T-helper 2 cell treated with Interferon-gamma antibody and Interleukin-4, amounts not matched to agents 5 μg/mL and 100 μg/mL, for 36 hours (primary cell): ENCODE measurements at regions not wholly inside any gene's neighbourhood (a gene's known extent, or its start where the extent isn't known, plus 50 kb on each side); places are given as distances from the start of the nearest gene placed in this dataset.
"Not testable (repeated sequence)": the region's sequence is repeated elsewhere in the genome, so short reads cannot be mapped to it uniquely, and the experiment has no call there.

Experiments used
- DNase-seq: peaks from one replicate; pipeline ENCODE4 v3.0.0; 2021; ENCODE audit warnings: low spot score
- H3K27ac Mint-ChIP-seq: one replicate; pipeline ENCODE4 v1.8.0; 2021; ENCODE audit warnings: mild to moderate bottlenecking, mixed read lengths
- H3K27me3 Mint-ChIP-seq: one replicate; pipeline ENCODE4 v1.8.0; 2021; ENCODE audit warnings: low read depth, mixed read lengths
- H3K36me3 Mint-ChIP-seq: one replicate; pipeline ENCODE4 v1.8.0; 2021; ENCODE audit warnings: low read depth, mixed read lengths
- H3K4me1 Mint-ChIP-seq: one replicate; pipeline ENCODE4 v1.8.0; 2021; ENCODE audit warnings: low read depth, mixed read lengths
- H3K4me3 Mint-ChIP-seq: one replicate; pipeline ENCODE4 v1.8.0; 2022; ENCODE audit warnings: mild to moderate bottlenecking, moderate library complexity, mixed read lengths
- H3K9me3 Mint-ChIP-seq: one replicate; pipeline ENCODE4 v1.8.0; 2021; ENCODE audit warnings: mixed read lengths

DNA sequence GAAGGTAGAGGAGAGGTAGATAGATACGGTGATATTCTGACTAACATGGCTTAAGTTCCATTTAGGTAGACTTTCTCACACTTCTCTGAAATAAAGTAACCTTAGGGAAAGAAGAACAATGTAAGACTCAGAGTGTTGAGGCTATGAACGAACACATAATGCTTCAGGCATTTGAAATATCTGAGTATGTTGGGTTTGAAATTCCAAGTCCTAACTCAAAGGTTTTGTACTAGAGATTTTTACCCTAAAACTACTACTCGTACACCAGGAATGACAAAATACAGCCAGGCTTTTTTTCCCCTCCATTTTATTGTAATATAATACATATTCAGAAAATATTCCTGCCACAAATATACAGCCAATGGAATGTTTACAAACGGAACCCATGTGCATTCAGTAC lies 592.6 kb downstream of the ETS1 start:
- no peak for DNase-seq
- Mint-ChIP-seq H3K36me3 (no peaks in the 10 kb centered on the region), H3K9me3 (no peaks in the 10 kb centered on the region), H3K4me3 (no peak overlapping the region), H3K4me1 (no peaks in the 10 kb centered on the region), H3K27me3 (peaks cover 9% of the 10 kb centered on the region), H3K27ac (no peak overlapping the region)

GRCh38 chr11:127993788-127994187 lies 593.6 kb downstream of the ETS1 start:
- no peaks in the 10 kb centered on the region for H3K4me1 Mint-ChIP-seq
- no peaks in the 10 kb centered on the region for H3K36me3 Mint-ChIP-seq
- H3K9me3 Mint-ChIP-seq = no peaks in the 10 kb centered on the region
- H3K27ac Mint-ChIP-seq = no peak overlapping the region
- no peak overlapping the region for H3K4me3 Mint-ChIP-seq
- H3K27me3 Mint-ChIP-seq = peaks cover 9% of the 10 kb centered on the region
- DNase-seq = no peak

- Mint-ChIP-seq H3K27me3 (peaks cover 9% of the 10 kb centered on the region), H3K4me1 (no peaks in the 10 kb centered on the region), H3K4me3 (no peak overlapping the region), H3K9me3 (no peaks in the 10 kb centered on the region), H3K27ac (no peak overlapping the region), H3K36me3 (no peaks in the 10 kb centered on the region)
- DNase-seq = no peak
These were observed 594.1 kb downstream of the ETS1 start for GRCh38 chr11:127993281-127993680.

GRCh38 chr11:127986073-127986472 lies 601.3 kb downstream of the ETS1 start:
- no peaks in the 10 kb centered on the region for H3K27me3 Mint-ChIP-seq
- H3K36me3 Mint-ChIP-seq = no peaks in the 10 kb centered on the region
- DNase-seq = no peak

GRCh38 chr11:127972816-127973215 lies 614.5 kb downstream of the ETS1 start:
- Mint-ChIP-seq H3K4me3 (no peak overlapping the region), H3K27ac (no peak overlapping the region)

More at GRCh38 chr11:127986073-127986472, 601.3 kb downstream of the ETS1 start:
- Mint-ChIP-seq H3K4me1 (no peaks in the 10 kb centered on the region), H3K27ac (no peak overlapping the region), H3K9me3 (no peaks in the 10 kb centered on the region), H3K4me3 (no peak overlapping the region)

GRCh38 chr11:127971448-127971847 lies 615.9 kb downstream of the ETS1 start:
- H3K4me1 Mint-ChIP-seq = no peaks in the 10 kb centered on the region
- H3K9me3 Mint-ChIP-seq = no peaks in the 10 kb centered on the region
- H3K27ac Mint-ChIP-seq = no peak overlapping the region
- H3K27me3 Mint-ChIP-seq = no peaks in the 10 kb centered on the region
- H3K36me3 Mint-ChIP-seq = no peaks in the 10 kb centered on the region
- DNase-seq = no peak
- no peak overlapping the region for H3K4me3 Mint-ChIP-seq

More at GRCh38 chr11:127972816-127973215, 614.5 kb downstream of the ETS1 start:
- no peak for DNase-seq
- no peaks in the 10 kb centered on the region for H3K4me1 Mint-ChIP-seq
- peaks cover under 1% of the 10 kb centered on the region for H3K9me3 Mint-ChIP-seq
- no peaks in the 10 kb centered on the region for H3K36me3 Mint-ChIP-seq
- H3K27me3 Mint-ChIP-seq = peaks cover 3% of the 10 kb centered on the region

DNA sequence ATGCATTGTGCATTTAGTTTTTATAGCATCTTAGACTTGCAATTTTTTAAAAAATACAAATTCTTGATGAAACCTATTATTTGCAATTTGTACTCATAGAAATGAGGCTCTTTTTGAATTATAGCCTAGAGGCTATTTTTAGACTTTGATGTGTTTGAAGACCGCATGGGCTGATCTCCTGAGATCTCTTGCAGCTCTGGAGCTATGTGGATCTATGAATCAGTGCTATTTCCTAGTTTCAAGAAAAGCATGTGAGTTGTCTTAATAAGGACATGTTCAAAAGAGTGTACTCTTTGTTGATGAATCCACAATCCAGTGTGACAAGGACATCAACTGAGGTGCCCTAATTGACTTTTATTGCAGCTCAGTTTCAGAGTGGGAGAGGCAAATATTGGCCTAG lies 620.5 kb downstream of the ETS1 start:
- H3K27ac Mint-ChIP-seq = no peak overlapping the region
- H3K9me3 Mint-ChIP-seq = no peaks in the 10 kb centered on the region
- peaks cover 7% of the 10 kb centered on the region for H3K27me3 Mint-ChIP-seq
- H3K36me3 Mint-ChIP-seq = no peaks in the 10 kb centered on the region
- H3K4me1 Mint-ChIP-seq = no peaks in the 10 kb centered on the region
- DNase-seq = no peak
- no peak overlapping the region for H3K4me3 Mint-ChIP-seq

- Mint-ChIP-seq H3K4me1 (no peaks in the 10 kb centered on the region), H3K9me3 (no peaks in the 10 kb centered on the region), H3K36me3 (no peaks in the 10 kb centered on the region), H3K27me3 (peaks cover 7% of the 10 kb centered on the region), H3K4me3 (no peak overlapping the region), H3K27ac (no peak overlapping the region)
- DNase-seq = no peak
These were observed 621.3 kb downstream of the ETS1 start for GRCh38 chr11:127965939-127966668.

DNA sequence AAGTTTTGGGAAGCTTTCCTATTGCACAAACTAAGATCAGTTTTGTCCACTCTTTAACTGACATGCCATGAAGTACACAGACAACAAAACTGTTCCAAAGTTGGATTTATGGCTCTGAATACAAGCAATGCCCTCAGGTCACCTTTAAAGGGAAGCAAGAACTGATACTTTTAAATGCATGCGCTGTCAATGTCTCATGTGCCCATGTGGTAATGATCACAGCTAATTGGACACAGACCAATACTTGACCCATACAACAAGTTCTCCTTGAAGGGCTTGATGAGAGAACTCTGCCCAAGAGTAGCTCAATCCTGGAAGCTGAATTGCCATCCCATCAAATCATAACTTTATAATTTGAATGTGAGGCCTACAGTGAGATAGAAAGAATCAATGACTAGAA lies 624.9 kb downstream of the ETS1 start:
- Mint-ChIP-seq H3K36me3 (no peaks in the 10 kb centered on the region), H3K27me3 (peaks cover 7% of the 10 kb centered on the region), H3K4me3 (no peak overlapping the region), H3K27ac (no peak overlapping the region), H3K4me1 (no peaks in the 10 kb centered on the region), H3K9me3 (no peaks in the 10 kb centered on the region)
- DNase-seq = no peak

GRCh38 chr11:127950162-127950561 lies 637.2 kb downstream of the ETS1 start:
- DNase-seq = no peak
- Mint-ChIP-seq H3K27ac (no peak overlapping the region), H3K9me3 (no peaks in the 10 kb centered on the region), H3K36me3 (no peaks in the 10 kb centered on the region), H3K4me1 (no peaks in the 10 kb centered on the region), H3K27me3 (peaks cover 9% of the 10 kb centered on the region), H3K4me3 (no peak overlapping the region)

DNA sequence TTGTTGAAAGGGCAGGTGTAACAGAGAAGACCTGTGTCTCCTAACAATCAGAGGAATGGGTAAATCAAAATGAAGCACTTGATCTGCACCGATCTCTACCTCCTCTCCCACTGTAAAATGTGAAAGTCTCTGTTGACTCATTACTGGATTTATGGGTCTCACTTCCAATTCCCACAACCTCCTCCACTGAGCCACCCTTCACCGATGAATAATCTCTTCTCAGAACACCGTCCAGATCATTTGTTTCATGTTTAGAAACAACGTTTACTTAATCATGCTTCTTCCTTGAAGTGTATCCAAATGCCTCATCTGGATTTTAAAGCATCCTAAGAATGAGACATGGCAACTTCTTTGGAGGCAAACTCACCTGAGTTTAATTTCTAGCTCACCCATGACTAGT lies 643.6 kb downstream of the ETS1 start:
- no peaks in the 10 kb centered on the region for H3K36me3 Mint-ChIP-seq
- no peak overlapping the region for H3K27ac Mint-ChIP-seq
- H3K9me3 Mint-ChIP-seq = no peaks in the 10 kb centered on the region
- peaks cover 4% of the 10 kb centered on the region for H3K4me1 Mint-ChIP-seq
- no peaks in the 10 kb centered on the region for H3K27me3 Mint-ChIP-seq
- H3K4me3 Mint-ChIP-seq = no peak overlapping the region
- DNase-seq = peak; percentile 9

- Mint-ChIP-seq H3K9me3 (no peaks in the 10 kb centered on the region), H3K36me3 (no peaks in the 10 kb centered on the region), H3K4me3 (no peak overlapping the region), H3K4me1 (peaks cover 4% of the 10 kb centered on the region), H3K27ac (no peak overlapping the region), H3K27me3 (no peaks in the 10 kb centered on the region)
- DNase-seq = no peak
These were observed 644.2 kb downstream of the ETS1 start for GRCh38 chr11:127943152-127943551.

DNA sequence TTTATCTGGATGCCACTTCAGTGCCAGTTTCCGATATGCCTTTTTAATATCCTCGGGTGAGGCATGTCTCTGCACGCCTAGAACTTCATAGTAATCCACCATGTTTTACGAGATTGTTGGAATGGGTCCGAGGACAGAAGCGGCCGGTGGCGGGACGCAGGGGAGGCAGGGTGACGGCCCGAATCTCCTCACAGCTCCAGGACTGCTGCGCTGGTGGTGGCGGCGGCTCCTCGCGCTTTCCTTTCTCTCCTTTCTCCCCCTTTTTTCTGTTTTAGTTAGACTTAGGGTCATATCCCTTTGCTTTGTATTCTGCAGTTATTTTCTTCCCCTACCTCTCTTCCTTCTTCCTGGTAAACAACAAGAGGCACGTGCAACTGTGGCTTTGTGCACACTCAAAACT lies 645.8 kb downstream of the ETS1 start:
- not testable (repeated sequence) for H3K27me3 Mint-ChIP-seq, H3K36me3 Mint-ChIP-seq, H3K4me1 Mint-ChIP-seq, H3K27ac Mint-ChIP-seq, DNase-seq, H3K9me3 Mint-ChIP-seq, H3K4me3 Mint-ChIP-seq

DNA sequence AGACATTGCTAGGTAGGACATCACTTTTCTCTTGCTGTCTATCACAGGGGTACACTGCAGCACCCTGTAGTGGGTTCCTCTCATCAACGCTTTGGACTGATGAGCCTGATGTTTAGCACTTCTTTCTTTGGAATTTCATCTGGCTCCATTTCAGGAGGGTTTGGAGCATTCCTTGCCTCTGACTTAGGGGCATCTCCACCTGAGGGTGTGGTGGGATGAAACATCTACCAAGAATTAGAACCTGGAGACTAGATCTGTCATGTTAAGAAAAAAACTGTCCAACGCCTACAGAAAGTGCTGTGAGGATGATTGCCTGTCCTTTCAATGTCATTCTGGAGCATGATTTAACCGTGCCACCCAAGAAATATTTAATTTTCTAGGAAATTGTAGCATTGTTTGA lies 648.4 kb downstream of the ETS1 start:
- Mint-ChIP-seq H3K4me1 (peaks cover 3% of the 10 kb centered on the region), H3K4me3 (no peak overlapping the region), H3K9me3 (no peaks in the 10 kb centered on the region), H3K27me3 (no peaks in the 10 kb centered on the region), H3K36me3 (no peaks in the 10 kb centered on the region), H3K27ac (no peak overlapping the region)
- no peak for DNase-seq

DNA sequence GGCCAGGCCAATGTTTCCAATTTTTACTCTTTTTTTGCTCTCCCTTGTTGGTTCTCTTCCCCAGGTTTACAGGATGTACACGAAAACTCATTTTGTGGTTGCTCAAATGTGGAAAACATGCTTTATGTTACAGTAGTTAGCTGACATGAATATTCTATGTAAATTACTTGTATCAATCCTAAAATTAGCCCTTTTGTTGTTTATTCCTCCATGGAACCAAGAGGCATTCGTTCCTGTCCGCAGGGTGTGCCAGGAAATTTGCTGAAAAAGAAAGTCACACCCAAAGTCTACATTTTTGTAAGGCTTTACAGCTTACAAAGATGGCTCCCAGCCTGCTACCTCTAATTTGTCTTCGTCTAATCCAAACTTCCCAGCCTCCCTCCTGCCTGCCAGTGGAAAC lies 652.3 kb downstream of the ETS1 start:
- no peak for DNase-seq
- Mint-ChIP-seq H3K36me3 (no peaks in the 10 kb centered on the region), H3K4me1 (no peaks in the 10 kb centered on the region), H3K9me3 (no peaks in the 10 kb centered on the region), H3K27me3 (no peaks in the 10 kb centered on the region), H3K27ac (no peak overlapping the region), H3K4me3 (no peak overlapping the region)
